Body of pancreas (tissue), 4 donors: ENCODE measurements at regions not wholly inside any gene's neighbourhood (a gene's known extent, or its start where the extent isn't known, plus 50 kb on each side); places are given as distances from the start of the nearest gene placed in this dataset.

Experiments
- CTCF ChIP-seq, 7 experiments: fragments of 450-650 bp in 4 of 7; fragments of 200-600 bp in 3 of 7; sonication (generic) in 3 of 7; IDR thresholded peaks; one replicate each; pipeline ENCODE4 v1.5.1; 2016 to 2019; ENCODE audit warnings: antibody characterized with exemption in 7 of 7
- POLR2A ChIP-seq, 3 donors: fragments of 450-650 bp; IDR thresholded peaks; one replicate each; pipeline ENCODE4 v1.6.1; 2016; ENCODE audit warnings: antibody characterized with exemption in 3 of 3, mild to moderate bottlenecking in 2 of 3

- TF ChIP-seq CTCF (IDR thresholded peaks at IDR 0.05) (no peak), POLR2A (IDR thresholded peaks at IDR 0.05) (no peak)
These were observed 356.3 kb downstream of the PTEN start for GRCh38 chr10:88219753-88220152.
